Pons (tissue), 1 donor: ENCODE measurements at regions not wholly inside any gene's neighbourhood (a gene's known extent, or its start where the extent isn't known, plus 50 kb on each side); places are given as distances from the start of the nearest gene placed in this dataset.
A peak's percentile ranks its signal among the peaks of the same experiment; 100 is the strongest.
"Not testable (repeated sequence)": the region's sequence is repeated elsewhere in the genome, so short reads cannot be mapped to it uniquely, and the experiment has no call there.

ENCODE experiments used
- DNase-seq: peaks from one replicate; pipeline ENCODE4 v3.0.0-alpha.2; 2016; ENCODE audit warnings: low spot score

DNA sequence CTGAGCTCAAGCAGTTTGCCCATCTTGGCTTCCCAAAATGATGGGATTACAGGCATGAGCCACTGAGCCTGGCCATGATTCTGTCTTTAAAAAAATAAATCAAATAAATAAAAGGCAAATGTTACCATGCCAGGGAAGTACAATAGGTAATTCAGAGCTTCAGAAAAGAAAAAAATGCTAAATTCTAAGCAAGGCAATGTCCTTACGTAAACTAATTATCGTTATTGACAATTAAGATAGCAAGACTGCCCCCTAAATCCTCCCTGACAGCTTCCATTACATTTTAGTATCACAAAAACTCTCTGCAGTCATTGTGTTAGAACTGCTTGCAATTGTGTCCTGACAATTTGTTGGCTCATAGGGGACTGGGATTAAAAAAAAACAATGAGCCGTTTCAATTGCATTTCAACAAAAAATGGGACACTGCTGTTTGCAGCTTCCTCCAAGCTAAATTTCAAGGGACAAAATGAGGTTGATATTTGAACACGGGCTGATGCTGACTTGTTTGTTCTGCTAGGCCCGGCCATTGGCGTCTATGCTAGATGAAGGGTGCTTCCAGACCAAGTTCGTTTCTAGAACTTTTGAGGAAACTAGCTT lies 88.9 kb downstream of the MOGAT1 start:
- DNase-seq, result peak; percentile 81

DNA sequence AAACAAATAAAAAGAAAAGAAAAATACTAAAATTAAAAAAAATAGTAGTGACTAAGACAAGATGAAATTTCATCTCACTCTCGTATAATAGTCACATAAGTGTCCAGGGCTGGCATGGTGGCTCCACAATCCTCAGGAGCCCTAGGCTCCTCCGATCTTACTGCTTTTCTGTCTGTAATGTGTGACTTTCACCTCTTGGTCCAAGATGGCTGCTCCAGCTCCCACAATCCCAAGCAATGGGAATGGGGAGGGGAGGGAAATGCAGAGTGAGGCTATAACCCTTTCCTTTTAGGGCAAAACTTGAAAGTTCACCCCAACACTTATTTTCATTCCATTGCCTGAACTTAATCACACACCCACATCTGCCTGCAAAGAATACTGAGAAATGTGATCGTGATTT lies 90.4 kb downstream of the MOGAT1 start:
- no peak for DNase-seq

DNA sequence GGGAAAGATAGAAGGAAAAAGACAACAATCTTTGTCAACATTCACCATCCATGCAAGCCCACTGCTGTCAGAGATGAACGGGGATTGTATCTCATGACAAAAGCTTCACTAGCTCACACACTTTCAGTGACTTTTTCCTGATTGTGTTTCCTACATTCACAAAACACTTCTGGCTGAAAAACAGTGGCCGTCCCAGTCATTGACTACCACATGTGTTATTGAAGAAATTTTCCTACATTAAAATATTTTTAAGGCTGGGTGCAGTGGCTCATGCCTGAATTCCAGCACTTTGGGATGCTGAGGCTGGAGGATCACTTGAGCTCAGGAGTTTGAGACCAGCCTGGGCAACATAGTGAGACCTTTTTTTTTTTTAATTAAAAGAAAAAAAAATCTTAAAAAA lies 90.9 kb downstream of the MOGAT1 start:
- DNase-seq, result peak; percentile 11

DNA sequence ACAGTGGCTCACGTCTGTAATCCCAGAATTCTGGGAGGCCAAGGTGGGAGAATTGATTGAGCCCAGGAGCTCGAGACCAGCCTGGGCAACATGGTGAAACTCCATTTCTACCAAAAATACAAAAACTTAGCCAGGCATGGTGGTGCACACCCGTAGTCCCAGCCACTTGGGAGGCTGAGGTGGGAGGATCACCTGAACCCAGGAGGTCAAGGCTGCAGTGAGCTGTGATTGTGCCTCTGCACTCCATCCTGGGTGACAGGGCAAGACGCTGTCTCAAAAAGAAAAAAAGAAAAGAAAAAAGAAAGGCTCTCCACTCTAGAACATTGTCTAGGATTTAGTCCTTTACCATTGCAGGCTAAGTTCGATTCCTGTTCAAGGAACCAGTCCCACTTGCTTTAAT lies 94.4 kb downstream of the MOGAT1 start:
- not testable (repeated sequence) for DNase-seq

DNA sequence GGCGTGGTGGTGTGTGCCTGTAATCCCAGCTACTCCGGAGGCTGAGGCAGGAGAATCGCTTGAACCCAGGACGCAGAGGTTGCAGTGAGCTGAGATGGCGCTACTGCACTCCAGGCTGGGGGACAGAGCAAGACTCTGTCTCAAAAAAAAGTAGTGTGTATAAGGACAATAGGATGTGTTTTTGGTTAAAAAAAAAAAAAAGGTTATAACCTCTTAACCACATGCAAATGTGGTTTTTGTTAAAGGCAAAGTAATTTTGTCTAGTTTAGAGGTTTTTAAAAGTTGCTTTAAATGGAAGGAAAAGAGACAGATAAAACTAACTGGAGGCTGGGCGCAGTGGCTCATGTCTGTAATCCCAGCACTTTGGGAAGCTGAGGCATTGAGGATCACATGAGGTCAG lies 92.8 kb upstream of the ACSL3 start:
- DNase-seq, result not testable (repeated sequence)

DNA sequence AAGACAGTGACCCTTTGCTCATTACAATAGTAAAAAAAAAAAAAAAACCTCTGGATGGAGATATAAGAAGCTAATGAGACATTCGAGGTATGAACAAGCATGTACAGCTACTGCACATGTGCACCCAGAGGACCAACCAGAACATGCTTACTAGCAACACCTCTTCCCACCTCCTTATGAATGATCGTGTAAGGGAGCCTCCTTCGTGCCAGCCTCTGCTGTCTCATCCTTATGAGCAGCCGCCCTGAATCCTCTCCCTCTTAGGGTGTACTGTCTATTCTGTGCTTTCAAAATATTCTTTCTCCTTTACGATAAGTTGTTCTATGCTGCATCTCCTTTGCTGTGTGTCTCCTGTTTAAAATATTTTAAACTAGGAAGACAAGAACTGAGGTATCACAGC lies 91.4 kb upstream of the ACSL3 start:
- no peak for DNase-seq

DNA sequence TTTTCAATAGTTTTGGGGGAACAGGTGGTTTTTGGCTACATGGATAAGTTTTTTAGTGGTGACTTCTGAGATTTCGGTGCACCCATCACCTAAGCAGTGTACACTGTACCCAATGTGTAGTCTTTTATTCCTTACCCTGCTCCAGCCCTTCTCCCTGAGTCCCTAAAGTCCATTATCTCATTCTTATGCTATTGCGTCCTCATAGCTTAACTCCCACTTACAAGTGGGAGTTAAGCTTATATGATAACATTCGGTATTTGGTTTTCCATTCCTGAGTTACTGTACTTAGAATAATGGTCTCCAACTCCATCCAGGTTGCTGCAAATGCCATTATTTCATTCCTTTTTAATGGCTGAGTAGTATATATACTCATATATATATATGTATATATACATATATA lies 90.9 kb upstream of the ACSL3 start:
- no peak for DNase-seq

DNA sequence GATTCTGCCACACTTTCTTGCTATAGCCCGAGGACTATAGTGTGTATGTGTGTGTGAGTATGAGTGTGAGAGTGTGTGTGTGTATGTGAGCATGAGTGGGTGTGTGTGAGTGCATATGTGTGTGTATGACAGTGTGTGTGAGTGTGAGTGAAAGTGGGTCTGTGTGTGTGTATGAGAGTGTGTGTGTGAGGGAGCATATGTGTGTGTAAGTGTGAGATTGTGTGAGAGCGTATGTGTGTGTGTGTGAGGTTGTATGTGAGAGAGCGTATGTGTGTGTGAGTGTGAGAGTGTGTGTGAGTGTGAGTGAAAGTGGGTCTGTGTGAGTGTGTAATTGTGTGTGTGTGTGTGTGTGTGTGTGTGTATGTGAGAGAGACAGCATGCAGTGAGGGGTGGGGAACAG lies 89.0 kb upstream of the ACSL3 start:
- no peak for DNase-seq

DNA sequence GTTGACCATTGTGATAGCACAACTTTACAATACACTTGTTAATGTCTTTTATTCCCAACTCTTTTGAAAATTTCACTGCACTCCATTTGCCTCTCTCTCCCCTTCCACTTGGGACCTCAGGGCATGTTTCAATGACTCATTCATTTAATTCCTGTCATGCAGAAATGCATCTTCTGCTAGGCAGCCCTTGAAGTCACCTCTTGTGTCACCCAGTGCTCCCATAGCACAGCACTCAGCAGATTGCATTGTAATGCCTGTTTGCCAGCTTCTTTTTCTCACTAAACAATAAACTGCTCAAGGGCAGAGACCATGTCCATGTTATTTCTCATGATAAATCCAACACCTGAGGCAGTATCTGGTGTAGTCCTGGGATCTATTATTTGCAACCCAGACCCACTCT lies 85.9 kb upstream of the ACSL3 start:
- no peak for DNase-seq

DNA sequence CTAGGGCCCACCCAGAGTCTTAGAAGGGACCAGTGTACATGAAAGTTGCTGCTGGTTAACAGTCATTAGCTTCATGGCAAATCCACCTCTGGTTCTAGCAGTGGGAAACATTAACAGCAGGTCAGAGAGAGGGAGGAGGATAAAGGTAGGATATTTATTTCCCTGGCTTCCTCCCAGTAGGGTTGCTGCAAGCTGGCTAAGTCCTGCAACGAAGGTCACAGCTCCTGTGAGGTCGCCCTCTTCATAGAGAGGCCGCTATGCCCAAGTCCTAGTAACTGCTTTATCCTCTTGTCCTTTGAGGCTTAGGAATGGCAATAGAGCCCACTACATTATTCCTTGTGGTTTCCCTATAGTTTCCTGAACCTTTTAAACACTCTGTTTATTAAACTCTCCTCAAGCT lies 84.0 kb upstream of the ACSL3 start:
- DNase-seq, result no peak

DNA sequence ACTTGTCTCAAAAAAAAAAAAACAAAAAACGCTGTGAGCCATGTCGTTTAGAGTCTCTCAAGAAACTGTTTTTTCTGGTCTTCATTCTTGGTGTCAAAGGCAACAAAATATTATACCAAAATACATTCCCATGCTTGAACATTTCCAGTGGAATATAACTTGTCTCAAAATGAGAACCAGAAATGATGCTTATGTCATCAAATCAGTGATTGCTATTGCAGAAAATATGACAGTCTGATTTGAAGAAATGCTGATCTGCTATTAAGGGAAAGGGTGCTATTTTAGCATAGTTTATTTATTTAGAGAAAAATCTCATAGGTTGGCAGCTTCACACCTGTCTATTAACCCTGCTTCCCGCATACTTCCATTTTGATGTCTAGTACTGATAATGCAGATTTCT lies 82.4 kb upstream of the ACSL3 start:
- no peak for DNase-seq

DNA sequence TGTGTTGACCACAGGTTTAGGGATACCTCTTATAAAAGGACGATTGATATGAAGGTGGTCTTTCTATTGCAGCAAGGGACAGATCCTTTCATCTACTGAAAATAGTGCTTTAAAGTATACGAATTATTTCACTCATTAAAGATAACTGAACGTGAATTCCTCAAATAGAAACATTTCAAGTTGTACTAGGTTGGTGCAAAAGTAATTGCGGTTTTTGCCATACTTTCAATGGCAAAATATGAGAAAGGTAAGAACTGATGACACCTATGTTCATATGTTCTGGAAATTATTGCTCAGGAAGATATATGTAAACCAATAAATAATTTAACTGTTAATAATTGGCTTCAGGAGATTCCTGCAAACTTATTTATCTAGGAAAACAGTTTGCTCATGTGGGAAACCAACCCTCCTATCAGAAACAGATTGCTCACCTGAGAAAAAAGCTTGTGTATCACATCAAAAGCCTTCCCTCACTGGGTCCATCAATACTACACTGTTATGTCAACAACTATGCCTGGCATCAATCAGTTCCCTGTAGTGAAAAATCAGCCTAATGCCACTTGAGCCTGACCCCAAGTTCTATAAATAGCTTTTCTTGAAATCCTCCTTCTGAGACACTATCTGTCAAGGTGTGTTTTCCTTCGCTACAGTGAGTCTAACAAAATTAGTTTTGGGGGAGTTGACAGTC lies 81.5 kb upstream of the ACSL3 start:
- no peak for DNase-seq

DNA sequence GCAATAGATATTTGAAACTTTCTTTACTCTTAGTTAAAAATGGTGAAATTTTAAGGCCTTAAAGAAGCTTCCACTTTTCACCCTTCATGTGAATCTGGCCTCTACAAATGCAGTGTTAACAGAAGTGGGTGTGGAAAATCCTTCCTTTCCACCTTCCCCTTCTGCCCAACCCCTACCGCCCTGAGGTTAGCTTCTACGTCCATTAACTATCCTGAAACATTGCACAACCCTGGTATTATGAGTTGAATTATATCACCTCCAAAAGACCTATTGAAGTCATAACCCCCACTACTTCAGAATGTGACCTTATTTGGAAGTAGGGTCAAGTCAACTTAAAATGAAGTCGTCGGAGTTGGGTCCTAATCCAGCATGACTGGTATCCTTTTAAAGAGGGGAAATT lies 80.8 kb upstream of the ACSL3 start:
- DNase-seq, result no peak

DNA sequence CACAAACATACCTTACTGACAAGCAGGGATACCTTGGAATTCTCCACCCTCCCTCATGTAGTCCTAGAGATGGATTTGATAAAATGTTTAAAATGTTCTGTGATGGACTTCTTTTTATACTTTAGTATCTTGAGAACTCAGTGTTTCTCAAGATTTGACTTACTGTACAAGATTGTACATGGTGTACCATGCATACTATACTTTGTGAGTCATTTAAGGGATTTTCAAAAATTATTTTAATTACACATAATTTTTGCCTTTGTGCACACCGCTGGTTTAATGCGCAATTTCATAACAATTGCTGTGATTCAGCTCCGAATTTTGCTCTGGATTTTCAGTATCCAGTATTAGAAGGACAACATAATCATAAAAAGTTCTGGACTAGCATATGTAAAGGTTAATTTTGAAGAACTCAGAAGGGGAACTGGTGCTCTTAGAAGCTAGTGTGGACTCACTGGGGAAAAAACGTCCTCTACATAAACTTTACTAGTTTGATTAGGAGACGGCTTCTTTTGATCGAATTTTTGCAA lies 78.6 kb upstream of the ACSL3 start:
- DNase-seq, result no peak

DNA sequence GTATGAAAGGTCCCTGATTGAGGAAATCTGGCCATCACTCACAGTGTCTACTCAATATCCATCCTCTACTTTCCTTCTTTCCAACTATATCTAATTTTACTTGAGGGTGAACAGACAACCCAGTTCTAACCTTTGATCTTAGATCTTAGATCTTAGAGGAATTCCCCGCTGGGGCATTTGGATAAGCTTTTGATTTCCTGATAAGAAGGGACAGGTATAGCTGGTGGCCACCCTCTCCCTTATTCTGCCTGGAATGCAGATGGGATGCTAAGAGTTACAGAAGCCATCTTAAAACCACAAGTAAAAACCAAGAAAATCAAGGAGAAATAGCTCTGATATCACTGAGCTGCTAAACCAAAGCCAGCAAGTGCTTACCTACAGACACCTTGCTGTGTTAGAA lies 77.2 kb upstream of the ACSL3 start:
- DNase-seq, result no peak

DNA sequence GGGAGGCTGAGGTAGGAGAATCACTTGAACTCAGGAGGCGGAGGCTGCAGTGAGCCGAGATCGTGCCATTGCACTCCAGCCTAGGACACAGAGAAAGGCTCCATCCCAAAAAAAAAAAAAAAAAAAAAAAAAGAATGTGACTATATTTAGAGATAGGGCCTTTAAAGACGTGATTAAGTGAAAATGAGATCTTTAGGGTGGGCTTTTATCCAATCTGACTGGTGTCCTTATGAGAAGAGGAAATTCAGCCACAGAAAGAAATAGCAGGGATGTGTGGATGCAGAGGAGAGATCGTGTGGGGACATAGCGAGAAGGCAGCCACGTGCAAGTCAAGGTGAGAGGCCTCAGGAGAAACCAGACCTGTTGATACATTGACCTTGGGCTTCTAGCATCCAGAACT lies 69.9 kb upstream of the ACSL3 start:
- DNase-seq, result no peak

DNA sequence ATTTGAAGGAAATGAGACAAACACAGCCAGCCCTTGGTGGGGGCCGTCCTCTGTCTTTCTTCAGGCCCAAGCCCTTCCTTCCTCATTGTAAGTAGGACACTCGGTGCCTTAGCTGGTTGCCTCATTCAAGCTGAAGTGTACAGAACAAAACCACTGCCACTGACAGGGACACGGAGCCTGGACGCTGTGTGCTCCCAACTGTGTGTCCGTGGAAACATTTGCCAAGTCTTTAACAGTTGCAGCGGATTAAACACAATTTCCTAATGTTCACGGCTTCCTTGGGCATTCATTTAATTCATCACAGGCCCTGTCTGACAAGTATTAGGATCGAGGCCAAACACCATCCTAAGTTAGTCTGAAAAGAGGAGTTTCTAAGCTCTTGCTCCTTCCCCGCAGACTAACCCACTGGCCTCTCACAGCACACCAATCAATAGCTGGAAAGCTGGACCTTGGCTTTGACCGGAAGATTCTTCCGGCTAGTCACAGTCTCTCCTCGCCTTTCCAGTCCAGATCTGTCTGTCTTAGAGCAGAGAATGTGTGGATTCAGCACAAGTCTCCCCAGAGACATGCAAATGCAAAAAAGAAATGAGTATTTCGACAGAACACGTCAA lies 68.7 kb upstream of the ACSL3 start:
- DNase-seq, result peak; percentile 75

DNA sequence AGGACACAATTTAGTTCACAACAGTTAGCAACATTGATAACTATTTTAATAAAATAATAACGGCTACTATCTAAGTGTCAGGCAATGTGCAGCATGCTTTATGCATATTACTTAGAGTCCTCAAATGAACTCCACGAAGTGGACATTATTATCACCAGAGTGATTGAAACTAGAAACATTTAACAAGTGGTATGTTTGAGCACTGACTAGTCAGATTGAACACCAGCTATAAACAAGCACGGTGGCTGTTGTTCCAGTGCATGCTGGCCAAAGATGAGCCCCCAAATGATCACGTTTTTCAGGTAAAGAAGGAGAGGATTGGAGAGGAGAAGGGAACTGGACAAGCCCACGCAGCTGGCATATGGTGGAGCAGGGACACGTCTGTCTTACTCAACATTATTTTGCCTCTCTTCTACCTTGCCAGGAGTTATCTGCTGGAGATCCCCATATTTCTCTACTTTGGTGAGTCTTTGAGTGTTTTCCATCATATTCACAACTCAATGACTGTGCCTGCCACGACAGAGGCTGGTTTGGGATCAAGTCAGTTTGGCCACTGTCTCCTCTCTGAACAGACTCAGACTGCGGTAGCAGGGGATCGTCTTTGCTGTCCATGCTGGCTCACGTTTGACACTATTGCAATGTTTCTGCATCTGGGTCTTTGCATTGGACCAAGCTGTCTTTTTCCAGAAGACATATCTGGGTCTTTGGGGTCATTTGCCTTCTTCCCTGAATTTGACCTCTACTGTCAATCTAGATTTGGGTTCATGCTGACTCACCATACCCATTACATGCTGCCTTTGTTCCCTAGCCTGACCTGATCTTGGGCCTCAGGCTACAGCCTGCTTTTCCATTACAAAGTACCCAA lies 66.0 kb upstream of the ACSL3 start:
- no peak for DNase-seq

DNA sequence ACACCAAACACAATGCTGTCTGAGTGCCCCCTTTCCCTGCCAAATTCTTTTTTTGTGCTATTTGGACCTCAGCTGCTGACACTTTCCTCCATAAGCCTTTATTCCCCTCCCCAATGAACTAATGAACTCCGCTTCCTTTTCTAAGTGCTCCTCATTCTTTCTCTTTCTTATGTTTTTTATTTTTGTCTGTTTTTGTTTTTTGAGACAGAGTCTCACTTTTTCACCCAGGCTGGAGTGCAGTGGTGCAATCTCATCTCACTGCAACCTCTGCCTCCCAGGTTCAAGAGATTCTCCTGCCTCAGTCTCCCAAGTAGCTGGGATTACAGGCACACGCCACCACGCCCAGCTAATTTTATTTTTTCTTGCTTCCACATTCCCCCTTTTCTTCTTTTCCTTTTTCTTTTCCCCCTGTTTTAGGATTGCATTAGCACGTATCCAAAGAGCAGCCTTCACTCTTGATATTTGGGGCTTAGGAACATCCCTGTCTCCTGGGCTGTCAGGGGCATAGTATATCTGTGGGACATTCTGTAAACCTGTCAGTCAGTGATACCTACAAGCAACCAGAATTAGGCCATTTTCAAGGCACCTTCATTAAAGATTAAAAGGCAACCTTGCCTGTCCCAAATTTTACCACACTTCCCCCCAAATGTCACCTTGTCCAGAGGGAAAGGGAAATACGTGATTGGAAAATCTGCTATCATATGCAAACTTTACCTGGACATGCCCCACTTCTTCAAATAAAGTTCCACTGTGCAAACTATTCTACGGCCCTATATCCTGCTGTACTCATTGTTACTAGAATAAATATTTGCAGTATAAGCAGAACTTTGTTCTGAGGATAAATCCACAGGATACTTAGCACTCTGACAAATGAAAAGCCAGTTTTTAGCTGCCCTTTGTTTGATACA lies 65.1 kb upstream of the ACSL3 start:
- DNase-seq, result no peak

DNA sequence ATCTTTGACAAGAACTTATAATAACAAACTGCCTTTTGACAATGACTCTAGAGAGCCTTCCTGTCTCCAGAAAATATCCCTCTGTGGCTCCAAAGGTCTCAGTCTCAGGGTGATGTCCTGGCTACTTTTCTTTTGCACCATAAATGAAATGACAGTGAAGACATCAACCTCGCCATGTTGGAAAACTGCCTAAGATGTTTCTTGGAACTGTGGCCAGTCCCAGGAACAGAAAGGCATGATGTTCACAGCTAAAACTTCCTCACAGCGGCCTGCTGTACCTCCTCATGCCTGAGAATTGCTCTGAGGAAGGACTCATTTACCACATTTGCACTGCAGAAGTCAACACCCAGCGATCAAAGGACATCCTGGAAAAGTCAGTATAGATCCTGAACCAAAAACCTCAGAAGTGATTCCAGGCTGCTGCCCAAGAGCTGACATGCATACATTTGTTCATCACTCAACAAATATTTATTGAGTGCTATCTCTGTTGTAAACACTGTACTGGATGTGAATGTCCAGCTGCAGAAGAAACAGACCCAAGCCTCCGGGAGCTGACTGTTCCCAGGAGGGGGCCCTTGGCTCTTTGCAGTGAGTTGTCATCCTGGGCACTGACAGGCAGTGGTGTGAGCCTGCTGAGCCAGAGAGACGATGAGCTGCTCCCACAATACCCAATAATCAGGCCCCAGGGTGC lies 64.3 kb upstream of the ACSL3 start:
- DNase-seq, result no peak

DNA sequence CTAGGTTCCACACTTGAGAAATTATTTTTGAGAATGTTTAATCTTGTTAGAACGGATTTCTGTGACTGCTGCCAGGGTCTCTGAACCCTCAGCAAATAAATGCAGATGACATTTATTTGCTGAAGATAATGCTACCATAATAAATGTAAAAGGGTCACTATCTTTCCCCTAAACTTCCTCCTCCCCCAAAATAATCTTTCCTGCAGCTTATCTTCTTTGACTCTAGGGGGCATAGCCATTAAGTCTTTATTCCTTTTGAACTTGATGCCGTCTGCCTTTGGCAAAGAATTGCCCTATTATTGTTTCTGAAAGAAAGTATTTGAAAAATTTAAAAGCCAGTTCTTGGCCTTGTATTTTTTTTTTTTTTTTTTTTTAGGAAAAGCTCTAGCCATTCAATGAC lies 63.6 kb upstream of the ACSL3 start:
- peak; percentile 50 for DNase-seq
